ENCODE measurements at regions not wholly inside any gene's neighbourhood (a gene's known extent, or its start where the extent isn't known, plus 50 kb on each side); places are given as distances from the start of the nearest gene placed in this dataset.

DNA sequence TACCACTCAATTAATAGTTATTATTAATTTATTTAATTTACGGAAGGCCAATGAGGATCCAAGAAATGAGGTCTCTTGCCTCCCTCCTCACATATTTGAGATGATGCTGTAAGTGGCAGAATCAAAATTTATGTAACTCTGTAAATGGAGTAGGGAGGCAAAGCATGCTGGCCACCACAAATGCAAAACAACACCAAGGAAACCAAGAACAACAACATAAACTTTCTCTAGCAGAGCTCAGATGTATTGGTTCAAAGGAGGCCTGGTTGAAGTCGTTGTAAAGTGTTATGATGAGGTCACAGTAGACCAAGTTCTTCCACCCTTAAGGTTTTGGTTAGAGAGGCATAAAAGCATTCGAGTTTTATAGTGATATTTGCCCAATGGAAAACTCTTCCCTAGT, 194.8 kb upstream of the FAT1 start:
- H3F3A ChIP-seq (ENCODE audit: low read depth), result no peaks in the 10 kb centered on the region
- no peak for TF ChIP-seq EZH2 (IDR thresholded peaks at IDR 0.05)
- TF ChIP-seq EZH2phosphoT487 (IDR thresholded peaks at IDR 0.05), result no peak
- TF ChIP-seq, protein P1, sequence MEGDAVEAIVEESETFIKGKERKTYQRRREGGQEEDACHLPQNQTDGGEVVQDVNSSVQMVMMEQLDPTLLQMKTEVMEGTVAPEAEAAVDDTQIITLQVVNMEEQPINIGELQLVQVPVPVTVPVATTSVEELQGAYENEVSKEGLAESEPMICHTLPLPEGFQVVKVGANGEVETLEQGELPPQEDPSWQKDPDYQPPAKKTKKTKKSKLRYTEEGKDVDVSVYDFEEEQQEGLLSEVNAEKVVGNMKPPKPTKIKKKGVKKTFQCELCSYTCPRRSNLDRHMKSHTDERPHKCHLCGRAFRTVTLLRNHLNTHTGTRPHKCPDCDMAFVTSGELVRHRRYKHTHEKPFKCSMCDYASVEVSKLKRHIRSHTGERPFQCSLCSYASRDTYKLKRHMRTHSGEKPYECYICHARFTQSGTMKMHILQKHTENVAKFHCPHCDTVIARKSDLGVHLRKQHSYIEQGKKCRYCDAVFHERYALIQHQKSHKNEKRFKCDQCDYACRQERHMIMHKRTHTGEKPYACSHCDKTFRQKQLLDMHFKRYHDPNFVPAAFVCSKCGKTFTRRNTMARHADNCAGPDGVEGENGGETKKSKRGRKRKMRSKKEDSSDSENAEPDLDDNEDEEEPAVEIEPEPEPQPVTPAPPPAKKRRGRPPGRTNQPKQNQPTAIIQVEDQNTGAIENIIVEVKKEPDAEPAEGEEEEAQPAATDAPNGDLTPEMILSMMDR (IDR thresholded peaks at IDR 0.05), result no peak
- no peaks in the 10 kb centered on the region for H3K79me2 ChIP-seq (ENCODE audit: low read depth)
- no peaks in the 10 kb centered on the region for H3K36me3 ChIP-seq
- no peak for DNase-seq (ENCODE audit: low spot score)
- peaks cover 13% of the 10 kb centered on the region for H3K4me1 ChIP-seq
- Mint-ChIP-seq H3K27ac (no peak overlapping the region), H3K4me1 (peaks cover 9% of the 10 kb centered on the region), H3K4me3 (no peak overlapping the region), H3K36me3 (no peaks in the 10 kb centered on the region), H3K9me3 (no peaks in the 10 kb centered on the region), H3K27me3 (ENCODE audit: insufficient read depth, low read depth) (peaks cover 4% of the 10 kb centered on the region)
- no peak overlapping the region for H3K4me2 ChIP-seq
- no peaks in the 10 kb centered on the region for H3K27me3 ChIP-seq
- no peak overlapping the region for H3K9ac ChIP-seq
- no peak overlapping the region for H2AFZ ChIP-seq (replicated peaks)
- H3K9me3 ChIP-seq (ENCODE audit: low read depth), result no peaks in the 10 kb centered on the region
- no peaks in the 10 kb centered on the region for H4K20me1 ChIP-seq (ENCODE audit: low read depth)
- no peak overlapping the region for H3K27ac ChIP-seq
- no peak overlapping the region for H3K4me3 ChIP-seq

DNA sequence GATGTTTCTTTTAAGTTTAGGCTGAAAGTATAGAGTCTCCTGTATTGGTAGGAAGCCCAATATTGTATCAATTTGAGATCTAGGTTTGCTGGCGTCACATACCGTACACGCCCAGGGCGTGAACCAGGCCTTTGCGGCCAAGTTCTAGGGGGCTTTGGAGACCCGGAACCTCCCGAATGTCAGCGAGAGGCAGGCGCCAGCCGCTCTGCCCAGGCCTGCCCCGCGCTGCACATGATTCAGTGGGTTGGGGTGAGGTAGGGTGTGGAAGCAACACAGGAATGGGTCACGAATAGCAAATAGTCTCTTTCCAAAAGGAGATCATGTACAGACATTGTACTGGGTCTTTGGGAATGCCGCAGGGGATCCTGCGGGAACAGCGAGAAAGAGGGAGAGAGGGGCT, 195.7 kb upstream of the FAT1 start:
- H3F3A ChIP-seq (ENCODE audit: low read depth), result no peaks in the 10 kb centered on the region
- H3K27me3 ChIP-seq, result no peaks in the 10 kb centered on the region
- Mint-ChIP-seq H3K36me3 (no peaks in the 10 kb centered on the region), H3K27me3 (ENCODE audit: insufficient read depth, low read depth) (peaks cover 4% of the 10 kb centered on the region), H3K4me3 (no peak overlapping the region), H3K4me1 (peaks cover 9% of the 10 kb centered on the region), H3K9me3 (no peaks in the 10 kb centered on the region), H3K27ac (no peak overlapping the region)
- TF ChIP-seq EZH2phosphoT487 (IDR thresholded peaks at IDR 0.05) (no peak), EZH2 (IDR thresholded peaks at IDR 0.05) (no peak)
- TF ChIP-seq, protein P1 (IDR thresholded peaks at IDR 0.05), result no peak
- H3K4me3 ChIP-seq, result no peak overlapping the region
- no peaks in the 10 kb centered on the region for H3K36me3 ChIP-seq
- no peak overlapping the region for H3K27ac ChIP-seq
- H3K9me3 ChIP-seq (ENCODE audit: low read depth), result no peaks in the 10 kb centered on the region
- H2AFZ ChIP-seq (replicated peaks), result no peak overlapping the region
- H4K20me1 ChIP-seq (ENCODE audit: low read depth), result no peaks in the 10 kb centered on the region
- H3K79me2 ChIP-seq (ENCODE audit: low read depth), result no peaks in the 10 kb centered on the region
- no peak for DNase-seq (ENCODE audit: low spot score)
- H3K9ac ChIP-seq, result no peak overlapping the region
- peaks cover 13% of the 10 kb centered on the region for H3K4me1 ChIP-seq
- H3K4me2 ChIP-seq, result no peak overlapping the region

DNA sequence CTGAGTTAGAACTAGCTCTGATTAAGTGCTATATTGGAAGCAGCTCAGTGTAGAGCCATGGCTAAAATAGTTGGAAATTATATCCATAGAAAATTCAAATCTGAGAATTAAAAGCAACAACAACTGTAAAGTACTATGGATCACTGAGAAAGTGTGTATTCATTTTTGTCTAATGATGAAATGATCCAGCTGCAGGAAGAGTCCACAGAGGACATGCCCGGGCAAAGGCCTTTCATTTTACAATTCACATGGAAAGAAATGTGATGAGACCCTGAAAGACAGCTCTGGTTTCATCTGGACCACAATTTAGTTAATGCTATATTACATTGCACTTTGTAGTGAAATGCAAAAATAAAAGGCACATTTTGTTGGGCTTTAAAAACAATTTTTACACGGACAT, 196.8 kb upstream of the FAT1 start:
- Histone ChIP-seq H3K4me1 (peaks cover 7% of the 10 kb centered on the region), H3K9me3 (ENCODE audit: low read depth) (no peaks in the 10 kb centered on the region), H4K20me1 (ENCODE audit: low read depth) (no peaks in the 10 kb centered on the region), H3K4me2 (no peak overlapping the region), H3K27ac (no peak overlapping the region), H3F3A (ENCODE audit: low read depth) (no peaks in the 10 kb centered on the region), H3K36me3 (no peaks in the 10 kb centered on the region), H3K4me3 (no peak overlapping the region), H3K9ac (no peak overlapping the region), H3K79me2 (ENCODE audit: low read depth) (no peaks in the 10 kb centered on the region), H3K27me3 (no peaks in the 10 kb centered on the region), H2AFZ (replicated peaks) (peak overlapping the region; percentile 6)
- TF ChIP-seq, protein P1 (IDR thresholded peaks at IDR 0.05), result no peak
- no peak for TF ChIP-seq EZH2 (IDR thresholded peaks at IDR 0.05)
- no peak for TF ChIP-seq EZH2phosphoT487 (IDR thresholded peaks at IDR 0.05)
- Mint-ChIP-seq H3K36me3 (no peaks in the 10 kb centered on the region), H3K4me3 (no peak overlapping the region), H3K27ac (no peak overlapping the region), H3K4me1 (peaks cover 8% of the 10 kb centered on the region), H3K9me3 (no peaks in the 10 kb centered on the region), H3K27me3 (ENCODE audit: insufficient read depth, low read depth) (peaks cover 8% of the 10 kb centered on the region)
- no peak for DNase-seq (ENCODE audit: low spot score)

All from neural progenitor cell (in vitro differentiated cells).